ENCODE measurements at regions not wholly inside any gene's neighbourhood (a gene's known extent, or its start where the extent isn't known, plus 50 kb on each side); places are given as distances from the start of the nearest gene placed in this dataset.

GRCh38 chr11:134753771-134754520, 341.9 kb upstream of the B3GAT1 start:
- ChIA-PET POLR2A (no interaction called here), CTCF (interaction anchor here (0.6 kb wide), 1 partner anchor 469 kb away, joined by 4 read pairs; no protein-coding TSS in a partner anchor)
- no peaks in the 10 kb centered on the region for H3K27me3 ChIP-seq (ENCODE audit: control insufficient read depth, insufficient read depth, low read length)
- no peak for TF ChIP-seq CTCF (IDR thresholded peaks at IDR 0.05; ENCODE audit: insufficient read depth, low read depth, low read length)
- DNase-seq (ENCODE audit: low read depth), result no peak
- no peak overlapping the region for H3K4me3 ChIP-seq (ENCODE audit: low read depth, low read length)
- no peaks in the 10 kb centered on the region for H3K36me3 ChIP-seq (ENCODE audit: control insufficient read depth, insufficient read depth, low read length)

- H3K4me3 ChIP-seq (ENCODE audit: low read depth, low read length), result no peak overlapping the region
- ChIA-PET CTCF (interaction anchor here (0.6 kb wide), 1 partner anchor 469 kb away, joined by 4 read pairs; no protein-coding TSS in a partner anchor), POLR2A (no interaction called here)
- no peak for DNase-seq (ENCODE audit: low read depth)
- H3K36me3 ChIP-seq (ENCODE audit: control insufficient read depth, insufficient read depth, low read length), result no peaks in the 10 kb centered on the region
- H3K27me3 ChIP-seq (ENCODE audit: control insufficient read depth, insufficient read depth, low read length), result no peaks in the 10 kb centered on the region
- no peak for TF ChIP-seq CTCF (IDR thresholded peaks at IDR 0.05; ENCODE audit: insufficient read depth, low read depth, low read length)
Measured at GRCh38 chr11:134752964-134753770, 341.1 kb upstream of the B3GAT1 start.

GRCh38 chr11:134752526-134752925, 340.5 kb upstream of the B3GAT1 start:
- POLR2A ChIA-PET, result no interaction called here
- CTCF ChIA-PET, result no interaction called here
- DNase-seq (ENCODE audit: low read depth), result no peak

GRCh38 chr11:134751766-134752165, 339.7 kb upstream of the B3GAT1 start:
- Histone ChIP-seq H3K4me3 (ENCODE audit: low read depth, low read length) (no peak overlapping the region), H3K36me3 (ENCODE audit: control insufficient read depth, insufficient read depth, low read length) (no peaks in the 10 kb centered on the region), H3K27me3 (ENCODE audit: control insufficient read depth, insufficient read depth, low read length) (no peaks in the 10 kb centered on the region)
- POLR2A ChIA-PET, result no interaction called here
- DNase-seq (ENCODE audit: low read depth), result no peak
- CTCF ChIA-PET, result no interaction called here
- no peak for TF ChIP-seq CTCF (IDR thresholded peaks at IDR 0.05; ENCODE audit: insufficient read depth, low read depth, low read length)

More at GRCh38 chr11:134752526-134752925, 340.5 kb upstream of the B3GAT1 start:
- no peaks in the 10 kb centered on the region for H3K27me3 ChIP-seq (ENCODE audit: control insufficient read depth, insufficient read depth, low read length)
- no peak for TF ChIP-seq CTCF (IDR thresholded peaks at IDR 0.05; ENCODE audit: insufficient read depth, low read depth, low read length)
- H3K36me3 ChIP-seq (ENCODE audit: control insufficient read depth, insufficient read depth, low read length), result no peaks in the 10 kb centered on the region
- H3K4me3 ChIP-seq (ENCODE audit: low read depth, low read length), result no peak overlapping the region

GRCh38 chr11:134751031-134751585, 339.1 kb upstream of the B3GAT1 start:
- Histone ChIP-seq H3K36me3 (ENCODE audit: control insufficient read depth, insufficient read depth, low read length) (no peaks in the 10 kb centered on the region), H3K4me3 (ENCODE audit: low read depth, low read length) (no peak overlapping the region), H3K27me3 (ENCODE audit: control insufficient read depth, insufficient read depth, low read length) (no peaks in the 10 kb centered on the region)
- no peak for TF ChIP-seq CTCF (IDR thresholded peaks at IDR 0.05; ENCODE audit: insufficient read depth, low read depth, low read length)
- CTCF ChIA-PET, result no interaction called here
- DNase-seq (ENCODE audit: low read depth), result no peak
- POLR2A ChIA-PET, result no interaction called here

Data from BJ (cell line).